ENCODE measurements at regions not wholly inside any gene's neighbourhood (a gene's known extent, or its start where the extent isn't known, plus 50 kb on each side); places are given as distances from the start of the nearest gene placed in this dataset.

- TF ChIP-seq CTCF (IDR thresholded peaks at IDR 0.05; ENCODE audit: insufficient read depth, low read length, poor library complexity, severe bottlenecking) (no peak), EZH2phosphoT487 (conservative IDR thresholded peaks at IDR 0.05; ENCODE audit: low read length) (no peak)
Measured at GRCh38 chr9:89739916-89740315, 135.1 kb downstream of the GADD45G start.

Measured in SU-DHL-6 (cell line).